ENCODE measurements at regions not wholly inside any gene's neighbourhood (a gene's known extent, or its start where the extent isn't known, plus 50 kb on each side); places are given as distances from the start of the nearest gene placed in this dataset.

- Histone ChIP-seq H3K9ac (ENCODE audit: low read length) (no peak overlapping the region), H2BK5ac (ENCODE audit: low read depth, low read length, poor library complexity, severe bottlenecking) (no peak overlapping the region), H3K79me1 (replicated peaks; ENCODE audit: low read length, poor library complexity, severe bottlenecking) (no peaks in the 10 kb centered on the region), H2BK15ac (ENCODE audit: low read depth, poor library complexity, severe bottlenecking) (no peak overlapping the region), H2AK5ac (ENCODE audit: low read length, severe bottlenecking) (no peak overlapping the region), H3K4me1 (ENCODE audit: control insufficient read depth, insufficient read depth, low read depth, low read length) (peaks cover under 1% of the 10 kb centered on the region), H3K18ac (ENCODE audit: low read depth in 1 of 2, low read length in 2 of 2) (no peak overlapping the region), H3K4me2 (ENCODE audit: low read length, poor library complexity, severe bottlenecking) (no peak overlapping the region), H4K8ac (ENCODE audit: low read length) (no peak overlapping the region), H2BK120ac (ENCODE audit: low read depth, low read length) (no peak overlapping the region), H2AFZ (ENCODE audit: low read depth, low read length) (no peak overlapping the region), H2BK12ac (ENCODE audit: low read length in 2 of 2) (no peak overlapping the region), H3K36me3 (ENCODE audit: control insufficient read depth in 1 of 2, insufficient read depth in 2 of 2, low read depth in 1 of 2, low read length in 2 of 2) (no peaks in the 10 kb centered on the region), H3K27me3 (ENCODE audit: control insufficient read depth in 1 of 2, insufficient read depth in 1 of 2, low read length in 2 of 2) (peaks cover 31% of the 10 kb centered on the region in 2 experiments), H3K4ac (ENCODE audit: low read depth in 1 of 2, low read length in 2 of 2) (no peak overlapping the region), H3K4me3 (ENCODE audit: insufficient read depth in 1 of 2, low read depth in 1 of 2, low read length in 2 of 2) (no peak overlapping the region), H3K9me3 (ENCODE audit: control insufficient read depth, low read length) (peaks cover 2% of the 10 kb centered on the region), H3K27ac (ENCODE audit: low read length, poor library complexity, severe bottlenecking) (no peak overlapping the region), H3K23ac (ENCODE audit: low read length in 2 of 2) (no peak overlapping the region), H4K91ac (ENCODE audit: low read length) (no peak overlapping the region), H3K14ac (ENCODE audit: low read length in 2 of 2) (no peak overlapping the region)
- DNase-seq = no peak
- 71% methylated on average over 3 of the region's 5 CpGs for WGBS
Observed at GRCh38 chr12:4148418-4149056, 125.0 kb upstream of the CCND2 start.

GRCh38 chr12:4147031-4147481 is 126.5 kb upstream of the CCND2 start:
- H3K9me3 ChIP-seq (ENCODE audit: control insufficient read depth, low read length) = peaks cover 2% of the 10 kb centered on the region
- no peaks in the 10 kb centered on the region for H3K79me1 ChIP-seq (replicated peaks; ENCODE audit: low read length, poor library complexity, severe bottlenecking)
- H3K4me2 ChIP-seq (ENCODE audit: low read length, poor library complexity, severe bottlenecking) = no peak overlapping the region
- H3K4me1 ChIP-seq (ENCODE audit: control insufficient read depth, insufficient read depth, low read depth, low read length) = no peaks in the 10 kb centered on the region
- H3K27ac ChIP-seq (ENCODE audit: low read length, poor library complexity, severe bottlenecking) = no peak overlapping the region
- H3K36me3 ChIP-seq (ENCODE audit: control insufficient read depth in 1 of 2, insufficient read depth in 2 of 2, low read depth in 1 of 2, low read length in 2 of 2) = no peaks in the 10 kb centered on the region
- H3K23ac ChIP-seq (ENCODE audit: low read length in 2 of 2) = no peak overlapping the region
- no peak overlapping the region for H3K14ac ChIP-seq (ENCODE audit: low read length in 2 of 2)
- H3K27me3 ChIP-seq (ENCODE audit: control insufficient read depth in 1 of 2, insufficient read depth in 1 of 2, low read length in 2 of 2) = peaks cover 28 to 31% of the 10 kb centered on the region in 2 experiments
- no peak overlapping the region for H4K8ac ChIP-seq (ENCODE audit: low read length)
- H4K91ac ChIP-seq (ENCODE audit: low read length) = no peak overlapping the region
- no peak overlapping the region for H2BK15ac ChIP-seq (ENCODE audit: low read depth, poor library complexity, severe bottlenecking)
- H3K18ac ChIP-seq (ENCODE audit: low read depth in 1 of 2, low read length in 2 of 2) = no peak overlapping the region
- H3K9ac ChIP-seq (ENCODE audit: low read length) = no peak overlapping the region
- no peak overlapping the region for H2AFZ ChIP-seq (ENCODE audit: low read depth, low read length)
- no peak overlapping the region for H3K4me3 ChIP-seq (ENCODE audit: insufficient read depth in 1 of 2, low read depth in 1 of 2, low read length in 2 of 2)
- DNase-seq = no peak
- no peak overlapping the region for H2BK120ac ChIP-seq (ENCODE audit: low read depth, low read length)
- H2AK5ac ChIP-seq (ENCODE audit: low read length, severe bottlenecking) = no peak overlapping the region
- no peak overlapping the region for H2BK5ac ChIP-seq (ENCODE audit: low read depth, low read length, poor library complexity, severe bottlenecking)
- no peak overlapping the region for H3K4ac ChIP-seq (ENCODE audit: low read depth in 1 of 2, low read length in 2 of 2)
- 65% methylated on average over 7 of the region's 7 CpGs for WGBS
- no peak overlapping the region for H2BK12ac ChIP-seq (ENCODE audit: low read length in 2 of 2)

- Histone ChIP-seq H2BK120ac (ENCODE audit: low read depth, low read length) (no peak overlapping the region), H3K27me3 (ENCODE audit: control insufficient read depth in 1 of 2, insufficient read depth in 1 of 2, low read length in 2 of 2) (peaks cover 28 to 31% of the 10 kb centered on the region in 2 experiments), H2BK12ac (ENCODE audit: low read length in 2 of 2) (no peak overlapping the region), H3K79me1 (replicated peaks; ENCODE audit: low read length, poor library complexity, severe bottlenecking) (no peaks in the 10 kb centered on the region), H3K36me3 (ENCODE audit: control insufficient read depth in 1 of 2, insufficient read depth in 2 of 2, low read depth in 1 of 2, low read length in 2 of 2) (no peaks in the 10 kb centered on the region), H3K23ac (ENCODE audit: low read length in 2 of 2) (no peak overlapping the region), H3K4me1 (ENCODE audit: control insufficient read depth, insufficient read depth, low read depth, low read length) (no peaks in the 10 kb centered on the region), H3K9ac (ENCODE audit: low read length) (no peak overlapping the region), H3K4ac (ENCODE audit: low read depth in 1 of 2, low read length in 2 of 2) (no peak overlapping the region), H3K14ac (ENCODE audit: low read length in 2 of 2) (peak overlapping the region in 1 of 2 experiments; percentile 48), H2BK5ac (ENCODE audit: low read depth, low read length, poor library complexity, severe bottlenecking) (no peak overlapping the region), H3K4me2 (ENCODE audit: low read length, poor library complexity, severe bottlenecking) (no peak overlapping the region), H2AFZ (ENCODE audit: low read depth, low read length) (no peak overlapping the region), H2AK5ac (ENCODE audit: low read length, severe bottlenecking) (no peak overlapping the region), H4K8ac (ENCODE audit: low read length) (no peak overlapping the region), H3K9me3 (ENCODE audit: control insufficient read depth, low read length) (peaks cover 2% of the 10 kb centered on the region), H3K4me3 (ENCODE audit: insufficient read depth in 1 of 2, low read depth in 1 of 2, low read length in 2 of 2) (no peak overlapping the region), H3K27ac (ENCODE audit: low read length, poor library complexity, severe bottlenecking) (no peak overlapping the region), H3K18ac (ENCODE audit: low read depth in 1 of 2, low read length in 2 of 2) (no peak overlapping the region), H2BK15ac (ENCODE audit: low read depth, poor library complexity, severe bottlenecking) (no peak overlapping the region), H4K91ac (ENCODE audit: low read length) (no peak overlapping the region)
- DNase-seq = no peak
- WGBS = 80% methylated on average over 13 of the region's 15 CpGs
Observed at GRCh38 chr12:4145990-4146859, 127.3 kb upstream of the CCND2 start.

- no peak overlapping the region for H2BK5ac ChIP-seq (ENCODE audit: low read depth, low read length, poor library complexity, severe bottlenecking)
- 52% methylated on average over 2 of the region's 2 CpGs for WGBS
Observed at GRCh38 chr12:4144676-4145075, 128.9 kb upstream of the CCND2 start.

More at GRCh38 chr12:4144676-4145075, 128.9 kb upstream of the CCND2 start:
- H2BK15ac ChIP-seq (ENCODE audit: low read depth, poor library complexity, severe bottlenecking) = no peak overlapping the region
- H3K27me3 ChIP-seq (ENCODE audit: control insufficient read depth in 1 of 2, insufficient read depth in 1 of 2, low read length in 2 of 2) = peaks cover 32 to 34% of the 10 kb centered on the region in 2 experiments
- H3K9ac ChIP-seq (ENCODE audit: low read length) = no peak overlapping the region
- no peak overlapping the region for H3K23ac ChIP-seq (ENCODE audit: low read length in 2 of 2)
- no peaks in the 10 kb centered on the region for H3K4me1 ChIP-seq (ENCODE audit: control insufficient read depth, insufficient read depth, low read depth, low read length)
- H3K4me3 ChIP-seq (ENCODE audit: insufficient read depth in 1 of 2, low read depth in 1 of 2, low read length in 2 of 2) = no peak overlapping the region
- H2BK12ac ChIP-seq (ENCODE audit: low read length in 2 of 2) = no peak overlapping the region
- H3K4me2 ChIP-seq (ENCODE audit: low read length, poor library complexity, severe bottlenecking) = no peak overlapping the region
- H3K9me3 ChIP-seq (ENCODE audit: control insufficient read depth, low read length) = peaks cover 2% of the 10 kb centered on the region
- no peak for DNase-seq
- no peak overlapping the region for H2BK120ac ChIP-seq (ENCODE audit: low read depth, low read length)
- no peak overlapping the region for H2AFZ ChIP-seq (ENCODE audit: low read depth, low read length)
- H2AK5ac ChIP-seq (ENCODE audit: low read length, severe bottlenecking) = no peak overlapping the region
- H3K4ac ChIP-seq (ENCODE audit: low read depth in 1 of 2, low read length in 2 of 2) = no peak overlapping the region
- H3K27ac ChIP-seq (ENCODE audit: low read length, poor library complexity, severe bottlenecking) = no peak overlapping the region
- H3K14ac ChIP-seq (ENCODE audit: low read length in 2 of 2) = no peak overlapping the region
- no peaks in the 10 kb centered on the region for H3K79me1 ChIP-seq (replicated peaks; ENCODE audit: low read length, poor library complexity, severe bottlenecking)
- H4K8ac ChIP-seq (ENCODE audit: low read length) = no peak overlapping the region
- no peak overlapping the region for H3K18ac ChIP-seq (ENCODE audit: low read depth in 1 of 2, low read length in 2 of 2)
- no peaks in the 10 kb centered on the region for H3K36me3 ChIP-seq (ENCODE audit: control insufficient read depth in 1 of 2, insufficient read depth in 2 of 2, low read depth in 1 of 2, low read length in 2 of 2)
- H4K91ac ChIP-seq (ENCODE audit: low read length) = no peak overlapping the region

All from mesenchymal stem cell (in vitro differentiated cells and primary cell).